ENCODE measurements at regions not wholly inside any gene's neighbourhood (a gene's known extent, or its start where the extent isn't known, plus 50 kb on each side); places are given as distances from the start of the nearest gene placed in this dataset.

GRCh38 chr2:12141618-12142258 is 395.3 kb downstream of the LPIN1 start:
- Mint-ChIP-seq H3K4me3 (no peak overlapping the region), H3K27me3 (peaks cover 7% of the 10 kb centered on the region), H3K27ac (no peak overlapping the region), H3K9me3 (peaks cover 5% of the 10 kb centered on the region), H3K4me1 (ENCODE audit: unreplicated experiment) (peaks cover 4% of the 10 kb centered on the region), H3K36me3 (no peaks in the 10 kb centered on the region)
- no peak for DNase-seq (ENCODE audit: extremely low spot score, unreplicated experiment)
- TF ChIP-seq CTCF (conservative IDR thresholded peaks at IDR 0.05) = no peak

- no peak for TF ChIP-seq CTCF (conservative IDR thresholded peaks at IDR 0.05)
- Mint-ChIP-seq H3K27me3 (peaks cover 3% of the 10 kb centered on the region), H3K4me3 (no peak overlapping the region), H3K27ac (peak overlapping the region; percentile 5), H3K9me3 (no peaks in the 10 kb centered on the region), H3K36me3 (no peaks in the 10 kb centered on the region), H3K4me1 (ENCODE audit: unreplicated experiment) (peaks cover 17% of the 10 kb centered on the region)
- DNase-seq (ENCODE audit: extremely low spot score, unreplicated experiment) = no peak
These were observed 405.3 kb downstream of the LPIN1 start for GRCh38 chr2:12151716-12152115.

GRCh38 chr2:12152888-12153287 is 406.5 kb downstream of the LPIN1 start:
- peaks cover 17% of the 10 kb centered on the region for H3K4me1 Mint-ChIP-seq (ENCODE audit: unreplicated experiment)
- H3K4me3 Mint-ChIP-seq = no peak overlapping the region
- H3K27ac Mint-ChIP-seq = no peak overlapping the region
- H3K9me3 Mint-ChIP-seq = no peaks in the 10 kb centered on the region
- DNase-seq (ENCODE audit: extremely low spot score, unreplicated experiment) = no peak
- H3K36me3 Mint-ChIP-seq = no peaks in the 10 kb centered on the region
- peaks cover 3% of the 10 kb centered on the region for H3K27me3 Mint-ChIP-seq
- no peak for TF ChIP-seq CTCF (conservative IDR thresholded peaks at IDR 0.05)

- TF ChIP-seq CTCF (conservative IDR thresholded peaks at IDR 0.05) = no peak
- peaks cover 17% of the 10 kb centered on the region for H3K4me1 Mint-ChIP-seq (ENCODE audit: unreplicated experiment)
- no peak overlapping the region for H3K4me3 Mint-ChIP-seq
- peaks cover 2% of the 10 kb centered on the region for H3K27me3 Mint-ChIP-seq
- H3K27ac Mint-ChIP-seq = no peak overlapping the region
- no peaks in the 10 kb centered on the region for H3K36me3 Mint-ChIP-seq
- H3K9me3 Mint-ChIP-seq = peaks cover under 1% of the 10 kb centered on the region
- DNase-seq (ENCODE audit: extremely low spot score, unreplicated experiment) = no peak
These were observed 409.0 kb downstream of the LPIN1 start for GRCh38 chr2:12155303-12156051.

GRCh38 chr2:12156349-12156748 is 409.9 kb downstream of the LPIN1 start:
- H3K36me3 Mint-ChIP-seq = no peaks in the 10 kb centered on the region
- no peaks in the 10 kb centered on the region for H3K27me3 Mint-ChIP-seq
- H3K9me3 Mint-ChIP-seq = peaks cover 6% of the 10 kb centered on the region
- H3K4me3 Mint-ChIP-seq = no peak overlapping the region
- DNase-seq (ENCODE audit: extremely low spot score, unreplicated experiment) = no peak
- TF ChIP-seq CTCF (conservative IDR thresholded peaks at IDR 0.05) = no peak
- peaks cover 19% of the 10 kb centered on the region for H3K4me1 Mint-ChIP-seq (ENCODE audit: unreplicated experiment)
- no peak overlapping the region for H3K27ac Mint-ChIP-seq
